Omental fat pad (tissue), 3 donors: ENCODE measurements at regions not wholly inside any gene's neighbourhood (a gene's known extent, or its start where the extent isn't known, plus 50 kb on each side); places are given as distances from the start of the nearest gene placed in this dataset.

Experiments used
- ATAC-seq: fragments of 150-250 bp; one replicate; pipeline ENCODE4 v1.9.1; 2016; ENCODE audit warnings: mild to moderate bottlenecking, moderate library complexity; ENCODE audit not compliant: low FRiP score
- DNase-seq: peaks from one replicate; pipeline ENCODE4 v3.0.0-alpha.2; 2019; ENCODE audit warnings: low spot score
- TF ChIP-seq, protein P1 (sequence below), 3 donors: fragments of 450-650 bp; IDR thresholded peaks; one replicate each; pipeline ENCODE4 v1.5.1; 2016 to 2017; ENCODE audit warnings: antibody characterized with exemption in 3 of 3, mild to moderate bottlenecking in 3 of 3, moderate library complexity in 2 of 3

GRCh38 chr13:86563308-86563707 is 764.1 kb upstream of the SLITRK6 start:
- TF ChIP-seq, protein P1, sequence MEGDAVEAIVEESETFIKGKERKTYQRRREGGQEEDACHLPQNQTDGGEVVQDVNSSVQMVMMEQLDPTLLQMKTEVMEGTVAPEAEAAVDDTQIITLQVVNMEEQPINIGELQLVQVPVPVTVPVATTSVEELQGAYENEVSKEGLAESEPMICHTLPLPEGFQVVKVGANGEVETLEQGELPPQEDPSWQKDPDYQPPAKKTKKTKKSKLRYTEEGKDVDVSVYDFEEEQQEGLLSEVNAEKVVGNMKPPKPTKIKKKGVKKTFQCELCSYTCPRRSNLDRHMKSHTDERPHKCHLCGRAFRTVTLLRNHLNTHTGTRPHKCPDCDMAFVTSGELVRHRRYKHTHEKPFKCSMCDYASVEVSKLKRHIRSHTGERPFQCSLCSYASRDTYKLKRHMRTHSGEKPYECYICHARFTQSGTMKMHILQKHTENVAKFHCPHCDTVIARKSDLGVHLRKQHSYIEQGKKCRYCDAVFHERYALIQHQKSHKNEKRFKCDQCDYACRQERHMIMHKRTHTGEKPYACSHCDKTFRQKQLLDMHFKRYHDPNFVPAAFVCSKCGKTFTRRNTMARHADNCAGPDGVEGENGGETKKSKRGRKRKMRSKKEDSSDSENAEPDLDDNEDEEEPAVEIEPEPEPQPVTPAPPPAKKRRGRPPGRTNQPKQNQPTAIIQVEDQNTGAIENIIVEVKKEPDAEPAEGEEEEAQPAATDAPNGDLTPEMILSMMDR (IDR thresholded peaks at IDR 0.05) = no peak
- ATAC-seq = no peak
- DNase-seq = no peak

- ATAC-seq (no peak), DNase-seq (no peak)
- TF ChIP-seq, protein P1 (IDR thresholded peaks at IDR 0.05) = no peak
Measured at GRCh38 chr13:86567119-86567518, 767.9 kb upstream of the SLITRK6 start.

- DNase-seq (no peak), ATAC-seq (no peak)
- TF ChIP-seq, protein P1 (IDR thresholded peaks at IDR 0.05) = no peak
Measured at GRCh38 chr13:86569119-86569518, 769.9 kb upstream of the SLITRK6 start.

GRCh38 chr13:86569974-86570373 is 770.8 kb upstream of the SLITRK6 start:
- TF ChIP-seq, protein P1 (IDR thresholded peaks at IDR 0.05) = no peak
- ATAC-seq = no peak
- DNase-seq = no peak

- ATAC-seq = no peak
- TF ChIP-seq, protein P1 (IDR thresholded peaks at IDR 0.05) = no peak
- no peak for DNase-seq
Measured at GRCh38 chr13:86572115-86572514, 772.9 kb upstream of the SLITRK6 start.

DNA sequence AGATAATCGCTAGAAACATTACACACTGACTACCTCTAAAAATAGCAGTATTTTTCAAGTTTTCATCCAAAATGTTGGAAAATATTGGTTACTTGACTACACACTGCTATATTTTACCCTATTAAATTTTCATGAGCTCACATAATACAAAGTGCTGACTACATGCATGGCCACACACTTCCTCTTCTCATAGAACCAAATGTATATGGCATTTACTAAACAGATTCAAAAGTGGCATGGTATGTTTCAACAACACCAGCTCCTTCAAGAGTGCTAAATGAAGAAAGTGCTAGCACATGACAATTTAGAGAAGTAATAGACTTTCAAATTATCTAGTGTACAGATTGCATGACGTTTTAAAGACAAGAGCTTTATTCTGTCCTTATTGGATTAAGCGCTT is 780.4 kb upstream of the SLITRK6 start:
- TF ChIP-seq, protein P1 (IDR thresholded peaks at IDR 0.05) = no peak
- no peak for ATAC-seq
- DNase-seq = no peak

DNA sequence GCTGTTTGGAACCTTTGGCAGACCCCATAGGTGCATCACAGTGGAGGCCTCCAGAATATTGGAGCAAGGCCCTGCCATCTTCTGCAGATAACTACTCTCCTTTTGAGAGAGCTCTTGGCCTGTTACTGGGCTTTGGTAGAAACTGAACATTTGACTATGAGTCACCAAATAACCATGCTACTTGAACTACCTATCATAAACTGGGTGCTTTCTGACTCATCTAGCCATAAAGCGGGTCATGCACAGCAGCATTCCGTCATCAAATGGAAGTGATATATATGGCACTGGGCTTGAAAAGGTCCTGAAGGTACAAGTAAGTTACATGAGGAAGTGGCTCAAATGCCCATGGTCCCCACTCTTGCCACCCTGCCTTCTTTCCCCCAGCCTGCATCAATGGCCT is 782.5 kb upstream of the SLITRK6 start:
- ATAC-seq (no peak), DNase-seq (no peak)
- TF ChIP-seq, protein P1 (IDR thresholded peaks at IDR 0.05) = no peak
